HEK293 (cell line): ENCODE measurements at regions not wholly inside any gene's neighbourhood (a gene's known extent, or its start where the extent isn't known, plus 50 kb on each side); places are given as distances from the start of the nearest gene placed in this dataset.

ENCODE experiments used
- CTCF ChIA-PET: fragments of 350-600 bp; formaldehyde crosslinking; extraction: SDS; loops from one replicate; lab custom pipeline; 2021; ENCODE audit warnings: antibody characterized with exemption; lab: Yijun Ruan, JAX
- POLR2A ChIA-PET: fragments of 300-600 bp; formaldehyde crosslinking; extraction: SDS; loops from one replicate; lab custom pipeline; 2020; ENCODE audit warnings: antibody characterized with exemption, inconsistent platforms; lab: Yijun Ruan, JAX
- H3K27ac ChIP-seq: fragments of 200-500 bp; sonication (Bioruptor generic); 2 replicates; pipeline ENCODE4 v1.5.1; 2014; ENCODE audit warnings: low read depth, low read length, control low read depth, inconsistent platforms; ENCODE audit errors: extremely low read depth
- H3K36me3 ChIP-seq, 2 experiments: fragments of 200-500 bp in 1 of 2; sonication (Bioruptor generic) in 1 of 2; 1 replicate in 1 of 2; 2 replicates in 1 of 2; pipeline ENCODE4 v1.5.1; 2014 to 2017; ENCODE audit warnings: inconsistent platforms in 2 of 2, low read length in 2 of 2; ENCODE audit not compliant: control insufficient read depth in 2 of 2, insufficient read depth in 1 of 2
- H3K4me1 ChIP-seq: fragments of 200-500 bp; sonication (Bioruptor generic); 2 replicates; pipeline ENCODE4 v1.5.1; 2014; ENCODE audit warnings: mild to moderate bottlenecking, low read length, inconsistent platforms; ENCODE audit not compliant: control insufficient read depth, insufficient read depth
- H3K4me3 ChIP-seq: 2 replicates; pipeline ENCODE4 v1.5.1; 2011; ENCODE audit warnings: low read depth, mild to moderate bottlenecking, control low read depth, low read length, moderate library complexity
- H3K9me3 ChIP-seq: fragments of 200-500 bp; sonication (Bioruptor generic); 2 replicates; pipeline ENCODE4 v1.5.1; 2014; ENCODE audit warnings: low read depth, low read length, inconsistent platforms; ENCODE audit not compliant: control insufficient read depth, insufficient read depth
- GLIS2 ChIP-seq: fragments of 450-650 bp; formaldehyde crosslinking; IDR thresholded peaks from 2 replicates; pipeline ENCODE4 v1.5.1; 2016; ENCODE audit warnings: missing biosample characterization, missing genetic modification characterization
- HOXD13 ChIP-seq: sonication (generic); formaldehyde crosslinking; IDR thresholded peaks from 2 replicates; pipeline ENCODE4 v1.8.0; 2022; ENCODE audit warnings: missing genetic modification reagents, borderline replicate concordance
- MYNN ChIP-seq: fragments of 450-650 bp; formaldehyde crosslinking; IDR thresholded peaks from 2 replicates; pipeline ENCODE4 v1.5.1; 2016; ENCODE audit warnings: missing biosample characterization, missing genetic modification characterization, borderline replicate concordance
- PBX3 ChIP-seq: sonication (generic); formaldehyde crosslinking; IDR thresholded peaks from 2 replicates; pipeline ENCODE4 v1.8.1; 2022; ENCODE audit warnings: mild to moderate bottlenecking, moderate library complexity, missing genetic modification reagents
- SETDB1 ChIP-seq: IDR thresholded peaks from one replicate; pipeline ENCODE4 v1.6.1; 2017; ENCODE audit warnings: mild to moderate bottlenecking, low read length, moderate library complexity, mixed read lengths; ENCODE audit not compliant: insufficient read length
- TRIM28 ChIP-seq: IDR thresholded peaks from 2 replicates; pipeline ENCODE4 v1.6.1; 2011; ENCODE audit warnings: low read length, control low read depth, borderline replicate concordance
- WT1 ChIP-seq: fragments of 450-650 bp; formaldehyde crosslinking; IDR thresholded peaks from 2 replicates; pipeline ENCODE4 v1.5.1; 2016; ENCODE audit warnings: missing biosample characterization, missing genetic modification characterization
- ZNF138 ChIP-seq: fragments of 450-650 bp; formaldehyde crosslinking; IDR thresholded peaks from 2 replicates; pipeline ENCODE4 v1.5.1; 2016; ENCODE audit warnings: missing biosample characterization, missing genetic modification characterization, borderline replicate concordance
- ZNF202 ChIP-seq: fragments of 450-650 bp; formaldehyde crosslinking; IDR thresholded peaks from 2 replicates; pipeline ENCODE4 v1.5.1; 2016; ENCODE audit warnings: missing biosample characterization, missing genetic modification characterization, borderline replicate concordance
- ZNF335 ChIP-seq: fragments of 450-650 bp; formaldehyde crosslinking; conservative IDR thresholded peaks from 2 replicates; pipeline ENCODE4 v1.5.1; 2016; ENCODE audit warnings: missing biosample characterization, missing genetic modification characterization
- ZNF394 ChIP-seq: fragments of 450-650 bp; formaldehyde crosslinking; IDR thresholded peaks from 2 replicates; pipeline ENCODE4 v1.5.1; 2016; ENCODE audit warnings: missing biosample characterization, missing genetic modification characterization, mild to moderate bottlenecking, moderate library complexity, borderline replicate concordance
- ZNF473 ChIP-seq: fragments of 450-650 bp; formaldehyde crosslinking; IDR thresholded peaks from 2 replicates; pipeline ENCODE4 v1.5.1; 2017; ENCODE audit warnings: missing biosample characterization, missing genetic modification characterization
- ZNF518A ChIP-seq: fragments of 450-650 bp; formaldehyde crosslinking; conservative IDR thresholded peaks from 2 replicates; pipeline ENCODE4 v1.5.1; 2016; ENCODE audit warnings: low read depth, missing biosample characterization, missing genetic modification characterization
- ZNF530 ChIP-seq: fragments of 450-650 bp; formaldehyde crosslinking; IDR thresholded peaks from 2 replicates; pipeline ENCODE4 v1.5.1; 2016; ENCODE audit warnings: low read depth, missing biosample characterization, missing genetic modification characterization
- ZNF544 ChIP-seq: fragments of 450-650 bp; formaldehyde crosslinking; IDR thresholded peaks from 2 replicates; pipeline ENCODE4 v1.5.0; 2017; ENCODE audit warnings: missing biosample characterization, missing genetic modification characterization
- ZNF654 ChIP-seq: fragments of 450-650 bp; formaldehyde crosslinking; IDR thresholded peaks from 2 replicates; pipeline ENCODE4 v1.5.1; 2016; ENCODE audit warnings: low read depth, missing biosample characterization, missing genetic modification characterization
- ZNF768 ChIP-seq: fragments of 450-650 bp; formaldehyde crosslinking; IDR thresholded peaks from 2 replicates; pipeline ENCODE4 v1.5.1; 2018; ENCODE audit warnings: missing biosample characterization, mild to moderate bottlenecking, missing genetic modification characterization
- ZXDB ChIP-seq: fragments of 450-650 bp; formaldehyde crosslinking; IDR thresholded peaks from 2 replicates; pipeline ENCODE4 v1.5.1; 2016; ENCODE audit warnings: missing biosample characterization, missing genetic modification characterization
- TF ChIP-seq, protein P1 (sequence below): fragments of 450-650 bp; formaldehyde crosslinking; optimal IDR thresholded peaks from 2 replicates; pipeline ENCODE3; 2016; ENCODE audit warnings: missing biosample characterization, mild to moderate bottlenecking, missing genetic modification characterization
- TF ChIP-seq, protein P2 (sequence below): fragments of 450-650 bp; formaldehyde crosslinking; IDR thresholded peaks from 2 replicates; pipeline ENCODE4 v1.5.1; 2016; ENCODE audit warnings: missing biosample characterization, missing genetic modification characterization

- H3K4me3 ChIP-seq = no peak overlapping the region
- 0 out of 2 replicates have a peak, but pooled peaks have one; percentile 33 for TF ChIP-seq TRIM28
- TF ChIP-seq, protein P1, sequence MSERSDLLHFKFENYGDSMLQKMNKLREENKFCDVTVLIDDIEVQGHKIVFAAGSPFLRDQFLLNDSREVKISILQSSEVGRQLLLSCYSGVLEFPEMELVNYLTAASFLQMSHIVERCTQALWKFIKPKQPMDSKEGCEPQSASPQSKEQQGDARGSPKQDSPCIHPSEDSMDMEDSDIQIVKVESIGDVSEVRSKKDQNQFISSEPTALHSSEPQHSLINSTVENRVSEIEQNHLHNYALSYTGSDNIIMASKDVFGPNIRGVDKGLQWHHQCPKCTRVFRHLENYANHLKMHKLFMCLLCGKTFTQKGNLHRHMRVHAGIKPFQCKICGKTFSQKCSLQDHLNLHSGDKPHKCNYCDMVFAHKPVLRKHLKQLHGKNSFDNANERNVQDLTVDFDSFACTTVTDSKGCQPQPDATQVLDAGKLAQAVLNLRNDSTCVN = no peak
- no peaks in the 10 kb centered on the region for H3K36me3 ChIP-seq
- no peaks in the 10 kb centered on the region for H3K4me1 ChIP-seq
- POLR2A ChIA-PET = no interaction called here
- no peaks in the 10 kb centered on the region for H3K9me3 ChIP-seq
- H3K27ac ChIP-seq = no peak overlapping the region
- CTCF ChIA-PET = no interaction called here
These were observed 124.2 kb upstream of the PLEKHA5 start for GRCh38 chr12:19005257-19005801.

DNA sequence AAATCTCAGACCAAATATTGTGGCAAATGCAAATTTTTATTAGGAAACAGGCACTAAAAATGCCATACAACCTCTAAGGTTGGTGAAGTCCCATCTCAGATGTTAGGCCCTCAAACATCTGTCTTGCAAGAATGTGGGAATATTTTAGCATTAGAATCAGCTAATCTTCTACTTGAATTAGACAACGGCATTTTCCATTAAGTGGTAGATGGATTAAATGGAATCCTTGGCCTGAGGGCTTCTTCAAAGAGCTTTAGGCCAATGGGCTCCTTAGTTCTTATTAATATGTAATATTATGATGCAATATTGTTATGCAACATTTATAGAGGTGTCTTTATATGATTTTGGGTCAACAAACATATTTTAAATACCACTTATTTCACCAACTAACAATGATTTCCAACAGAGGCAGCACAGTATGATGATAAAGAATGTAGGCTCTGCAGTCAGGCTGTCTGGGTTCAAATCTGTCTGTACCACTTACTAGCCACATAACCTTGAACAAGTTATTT lies 122.9 kb upstream of the PLEKHA5 start:
- ChIA-PET POLR2A (no interaction called here), CTCF (no interaction called here)
- Histone ChIP-seq H3K9me3 (no peaks in the 10 kb centered on the region), H3K27ac (no peak overlapping the region)
- TF ChIP-seq, protein P2, sequence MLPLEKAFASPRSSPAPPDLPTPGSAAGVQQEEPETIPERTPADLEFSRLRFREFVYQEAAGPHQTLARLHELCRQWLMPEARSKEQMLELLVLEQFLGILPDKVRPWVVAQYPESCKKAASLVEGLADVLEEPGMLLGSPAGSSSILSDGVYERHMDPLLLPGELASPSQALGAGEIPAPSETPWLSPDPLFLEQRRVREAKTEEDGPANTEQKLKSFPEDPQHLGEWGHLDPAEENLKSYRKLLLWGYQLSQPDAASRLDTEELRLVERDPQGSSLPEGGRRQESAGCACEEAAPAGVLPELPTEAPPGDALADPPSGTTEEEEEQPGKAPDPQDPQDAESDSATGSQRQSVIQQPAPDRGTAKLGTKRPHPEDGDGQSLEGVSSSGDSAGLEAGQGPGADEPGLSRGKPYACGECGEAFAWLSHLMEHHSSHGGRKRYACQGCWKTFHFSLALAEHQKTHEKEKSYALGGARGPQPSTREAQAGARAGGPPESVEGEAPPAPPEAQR (tag by site-specific recombination) = no peak
- TF ChIP-seq ZNF654 (tag by site-specific recombination) = no peak
- TF ChIP-seq HOXD13 (CRISPR knock-in tag) = no peak
- TF ChIP-seq ZNF544 (tag by site-specific recombination) = no peak
- no peak for TF ChIP-seq SETDB1
- TF ChIP-seq PBX3 = no peak
- TF ChIP-seq ZNF768 (tag by site-specific recombination) = no peak
- no peak for TF ChIP-seq ZXDB (tag by site-specific recombination)
- no peak for TF ChIP-seq GLIS2 (tag by site-specific recombination)
- TF ChIP-seq, all 188 proteins: peak for 0
- H3K4me3 ChIP-seq = no peak overlapping the region
- H3K36me3 ChIP-seq = no peaks in the 10 kb centered on the region
- no peaks in the 10 kb centered on the region for H3K4me1 ChIP-seq

GRCh38 chr12:19008102-19008501 lies 121.4 kb upstream of the PLEKHA5 start:
- no peaks in the 10 kb centered on the region for H3K9me3 ChIP-seq
- no peaks in the 10 kb centered on the region for H3K4me1 ChIP-seq
- no peak overlapping the region for H3K27ac ChIP-seq
- TF ChIP-seq ZNF394 (tag by site-specific recombination) = no peak
- ChIA-PET POLR2A (no interaction called here), CTCF (no interaction called here)
- no peak overlapping the region for H3K4me3 ChIP-seq
- no peaks in the 10 kb centered on the region for H3K36me3 ChIP-seq

GRCh38 chr12:19010087-19010486 lies 119.4 kb upstream of the PLEKHA5 start:
- no peaks in the 10 kb centered on the region for H3K36me3 ChIP-seq
- CTCF ChIA-PET = no interaction called here
- H3K4me3 ChIP-seq = no peak overlapping the region
- POLR2A ChIA-PET = no interaction called here
- H3K4me1 ChIP-seq = no peaks in the 10 kb centered on the region
- H3K27ac ChIP-seq = no peak overlapping the region
- no peaks in the 10 kb centered on the region for H3K9me3 ChIP-seq
- TF ChIP-seq ZNF202 (tag by site-specific recombination) = no peak
- TF ChIP-seq ZNF530 (tag by site-specific recombination) = no peak
- no peak for TF ChIP-seq ZNF473
- no peak for TF ChIP-seq WT1 (tag by site-specific recombination)
- TF ChIP-seq ZNF518A (tag by site-specific recombination) = no peak
- no peak for TF ChIP-seq ZNF335 (tag by site-specific recombination)
- no peak for TF ChIP-seq MYNN (tag by site-specific recombination)
- TF ChIP-seq ZNF138 = no peak
